GM18520 (cell line): ENCODE measurements at regions not wholly inside any gene's neighbourhood (a gene's known extent, or its start where the extent isn't known, plus 50 kb on each side); places are given as distances from the start of the nearest gene placed in this dataset.

Experiments
- ATAC-seq: cut with Tn5 transposase; IDR thresholded peaks from one replicate; pipeline ENCODE4 v1.9.1; 2021; ENCODE audit not compliant: unreplicated experiment

DNA sequence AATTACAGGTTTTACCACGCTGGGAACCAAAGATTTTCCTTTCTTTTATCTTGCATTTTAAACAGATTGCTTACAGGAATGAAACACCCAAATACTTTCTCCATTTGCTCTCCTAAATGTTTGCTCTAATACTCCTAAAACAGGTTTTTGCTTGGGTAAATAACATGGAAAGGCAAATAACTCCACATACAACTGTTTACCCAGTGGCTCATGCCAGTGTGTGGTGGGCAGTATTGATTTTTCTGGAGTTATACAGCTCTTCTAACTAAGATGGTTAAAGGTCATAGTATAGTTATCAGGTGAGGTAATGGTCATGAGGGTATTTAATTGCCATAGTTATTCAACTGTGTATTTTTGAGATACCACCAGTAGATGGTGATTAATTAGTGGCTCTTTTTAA, 61.2 kb upstream of the RAB27B start:
- no peak for ATAC-seq

- no peak for ATAC-seq
These were observed 58.5 kb upstream of the RAB27B start for GRCh38 chr18:54769526-54770464.

DNA sequence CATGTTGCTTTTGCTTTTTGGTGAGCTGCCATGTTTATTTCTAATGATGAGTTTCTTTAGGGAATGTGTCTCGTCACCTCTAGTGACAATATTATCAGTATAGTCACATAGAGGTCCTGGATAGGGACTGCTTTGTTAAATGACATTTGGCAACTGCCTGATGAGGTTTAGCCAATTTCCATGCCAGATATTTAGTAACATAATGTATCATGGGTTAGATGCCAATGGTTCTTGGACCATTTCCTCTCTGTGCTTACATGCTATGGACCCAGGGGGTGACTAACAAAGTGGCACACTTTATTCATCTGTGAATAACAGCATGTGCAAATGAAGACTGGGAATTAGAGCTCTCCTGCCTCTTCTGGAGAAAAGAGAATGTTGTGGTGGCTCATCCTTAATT, 56.2 kb upstream of the RAB27B start:
- ATAC-seq, result no peak

GRCh38 chr18:54774423-54774822, 53.9 kb upstream of the RAB27B start:
- no peak for ATAC-seq

DNA sequence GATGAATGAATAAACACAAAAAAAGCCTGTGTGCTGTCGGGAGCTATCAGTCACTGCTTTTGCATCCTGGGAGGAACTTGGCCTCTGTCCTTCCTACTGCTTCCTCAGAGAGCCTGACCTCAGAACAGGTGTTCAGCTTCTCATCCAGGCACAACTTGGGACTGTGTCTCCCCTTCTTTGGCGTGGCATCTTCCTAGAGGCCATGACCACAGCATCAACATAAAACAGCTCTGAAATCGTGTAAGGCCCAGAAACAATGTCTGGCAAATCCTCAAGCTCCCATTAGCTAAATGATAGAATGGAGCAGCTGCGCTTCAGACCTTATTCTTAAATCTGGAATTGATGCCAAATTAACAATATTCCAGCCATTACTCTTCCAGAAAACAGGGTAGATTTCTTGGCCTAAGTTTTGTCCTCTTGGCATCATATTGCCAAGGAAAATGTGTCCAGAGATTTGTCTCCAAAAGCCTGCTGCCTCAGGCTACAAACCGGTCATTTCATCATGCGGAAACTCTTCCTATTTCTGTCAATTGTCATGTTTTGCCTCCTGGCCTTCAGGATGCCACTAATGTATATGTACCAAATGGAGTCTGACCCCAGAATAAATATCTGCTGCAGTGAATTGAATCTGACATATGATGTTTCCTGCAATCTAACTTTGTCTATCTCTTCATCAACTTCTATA, 53.2 kb upstream of the RAB27B start:
- ATAC-seq, result no peak

GRCh38 chr18:54775686-54776085, 52.6 kb upstream of the RAB27B start:
- no peak for ATAC-seq

GRCh38 chr18:54776282-54776977, 51.8 kb upstream of the RAB27B start:
- peak; percentile 64 for ATAC-seq

DNA sequence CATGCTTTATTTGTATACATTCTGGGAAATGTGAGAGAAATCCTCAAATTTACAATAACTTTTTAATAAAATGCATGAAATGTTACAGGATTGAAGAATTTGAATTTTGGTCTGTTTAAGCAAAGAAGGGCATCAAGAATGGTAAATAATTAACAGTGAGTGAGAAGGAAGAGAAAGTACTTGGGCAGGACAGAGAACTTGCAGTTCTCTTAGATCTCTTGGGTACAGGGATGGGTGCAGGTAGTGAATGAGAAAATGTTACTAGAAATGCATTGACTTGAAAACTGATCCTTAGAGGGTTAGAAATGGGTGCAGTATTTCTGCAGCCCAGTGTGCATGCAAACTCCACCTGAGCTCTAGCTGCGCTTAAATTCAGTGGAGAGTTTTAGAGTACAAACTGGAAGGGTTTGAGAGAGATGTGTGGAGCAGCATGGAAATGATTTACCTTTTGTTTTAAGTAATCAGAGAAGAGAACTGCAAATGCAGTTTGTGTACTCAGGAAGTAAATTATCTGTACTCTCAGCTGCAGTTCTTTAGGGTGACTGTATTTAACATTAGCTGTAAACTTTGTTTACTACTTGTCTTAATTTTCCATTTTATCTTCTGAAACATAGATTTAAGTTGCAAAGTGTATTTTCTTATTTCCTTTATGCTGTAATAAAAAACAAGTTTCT, 51.0 kb upstream of the RAB27B start:
- ATAC-seq, result no peak

DNA sequence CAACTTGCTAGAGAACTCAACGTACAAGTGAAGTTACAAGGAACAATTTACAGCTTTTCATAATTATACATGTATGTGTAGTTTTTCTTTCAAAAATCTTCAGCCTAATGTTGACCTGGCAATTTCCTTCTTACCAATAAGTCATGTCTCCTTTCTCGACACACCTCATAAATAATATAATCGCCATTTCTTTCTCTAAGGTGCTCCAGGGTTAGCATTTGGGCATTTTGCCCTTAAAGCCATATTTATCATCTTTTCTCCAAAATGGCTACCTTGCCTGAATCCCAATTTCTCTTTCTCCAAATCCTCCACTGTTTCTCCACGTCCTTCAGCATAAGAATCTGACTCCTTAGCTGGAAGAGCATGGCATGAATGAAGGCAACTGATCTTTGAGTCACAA, 50.3 kb upstream of the RAB27B start:
- no peak for ATAC-seq
